Left renal cortex interstitium (tissue), 4 donors: ENCODE measurements at regions not wholly inside any gene's neighbourhood (a gene's known extent, or its start where the extent isn't known, plus 50 kb on each side); places are given as distances from the start of the nearest gene placed in this dataset.
"Not testable (repeated sequence)": the region's sequence is repeated elsewhere in the genome, so short reads cannot be mapped to it uniquely, and the experiment has no call there.

Experiments
- DNase-seq, 4 donors: peaks; one replicate each; pipeline ENCODE4 v3.0.0-alpha.2; 2013; ENCODE audit warnings: low read depth in 4 of 4, low spot score in 2 of 4, missing footprints in 1 of 4

DNA sequence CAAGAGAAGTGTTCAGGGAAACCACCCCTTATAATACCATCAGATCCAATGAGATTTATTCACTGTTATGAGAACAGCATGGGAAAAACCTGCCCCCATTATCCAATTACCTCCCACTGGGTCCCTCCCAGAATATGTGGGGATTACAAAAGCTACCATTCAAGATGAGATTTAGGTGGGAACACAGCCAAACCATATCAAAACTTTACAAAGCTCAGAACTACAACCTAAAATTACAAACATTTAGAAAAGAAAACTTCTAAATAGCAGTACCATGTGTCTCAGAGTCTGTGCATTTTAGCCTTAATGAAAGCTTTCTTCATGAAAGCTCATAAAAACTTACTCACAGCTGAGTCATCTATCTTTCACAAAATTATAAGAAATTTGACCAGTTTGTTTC lies 1442.8 kb upstream of the PCDH7 start:
- DNase-seq, result no peak

DNA sequence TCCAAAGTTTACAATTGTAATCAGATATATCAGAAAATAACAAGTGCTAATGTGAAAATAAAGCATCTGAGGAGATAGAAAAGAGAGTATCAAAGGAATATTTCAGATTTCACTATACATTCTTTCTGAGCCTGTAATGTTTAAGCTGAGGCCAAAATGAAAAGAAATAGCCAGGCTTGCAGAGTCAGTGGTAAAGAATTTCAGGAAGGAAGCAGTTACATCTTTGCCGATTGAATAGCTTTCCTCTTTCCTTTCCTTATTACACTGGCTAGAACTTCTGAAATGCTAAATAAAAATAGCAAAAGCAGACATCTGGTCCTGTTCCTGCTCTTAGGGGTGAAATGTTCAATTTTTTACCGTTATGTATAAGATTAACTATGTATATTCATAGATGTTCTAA lies 1441.6 kb upstream of the PCDH7 start:
- DNase-seq, result no peak

DNA sequence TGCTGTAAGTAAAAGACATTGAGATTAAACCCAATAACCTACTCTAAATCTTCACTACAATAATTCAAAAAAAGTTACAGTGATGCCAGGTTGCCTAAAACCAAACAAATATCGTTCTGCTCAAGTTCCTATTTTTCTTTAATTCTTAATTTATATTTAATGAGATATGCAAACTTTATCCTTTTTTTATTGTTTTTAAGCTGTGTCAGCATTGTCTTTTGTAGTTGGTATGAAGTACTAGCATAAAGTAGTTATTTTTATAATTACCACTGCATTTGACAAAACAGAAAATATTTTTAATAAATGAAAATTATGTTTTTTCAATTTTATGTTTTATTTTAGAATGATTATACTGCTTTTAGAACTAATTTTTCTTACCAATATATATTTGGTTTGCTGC lies 1431.1 kb upstream of the PCDH7 start:
- DNase-seq, result no peak

DNA sequence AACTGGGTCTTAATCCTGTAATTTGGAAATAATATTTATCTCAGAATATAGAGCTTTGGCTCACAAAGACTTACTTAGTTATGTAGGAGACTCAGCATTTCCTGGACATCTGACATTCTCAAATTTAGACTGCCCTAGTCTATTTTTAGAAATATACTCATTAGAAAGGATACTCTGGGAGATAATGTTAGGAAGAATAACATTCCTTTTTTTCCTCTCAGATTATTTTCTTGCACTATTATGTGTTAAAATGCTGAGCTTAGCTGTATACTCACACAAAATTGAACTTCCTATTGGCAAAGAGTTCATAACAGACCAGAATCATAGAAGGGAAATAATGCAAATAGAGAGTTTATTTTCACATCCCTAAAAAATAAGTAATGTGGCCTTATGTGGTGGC lies 1424.9 kb upstream of the PCDH7 start:
- DNase-seq, result peak in 1 of 4 donors; percentile 0

DNA sequence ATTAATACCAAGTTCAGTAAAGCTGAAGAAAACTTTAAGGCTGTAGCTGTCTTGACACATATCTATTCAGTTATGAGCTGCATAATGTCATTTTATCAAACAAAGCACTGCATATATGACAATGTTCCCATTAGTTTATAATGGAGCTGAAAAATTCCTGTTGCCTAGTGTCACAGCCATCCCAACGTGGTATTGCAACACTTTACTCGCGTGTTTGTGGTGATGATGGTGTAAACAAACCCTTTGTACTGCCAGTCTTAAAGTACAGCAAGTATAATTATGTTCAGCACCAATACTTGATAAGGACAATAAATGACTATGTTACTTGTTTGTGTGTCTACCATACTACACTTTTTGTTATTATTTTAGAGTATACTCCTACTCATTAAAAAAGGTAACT lies 1415.6 kb upstream of the PCDH7 start:
- DNase-seq, result no peak

DNA sequence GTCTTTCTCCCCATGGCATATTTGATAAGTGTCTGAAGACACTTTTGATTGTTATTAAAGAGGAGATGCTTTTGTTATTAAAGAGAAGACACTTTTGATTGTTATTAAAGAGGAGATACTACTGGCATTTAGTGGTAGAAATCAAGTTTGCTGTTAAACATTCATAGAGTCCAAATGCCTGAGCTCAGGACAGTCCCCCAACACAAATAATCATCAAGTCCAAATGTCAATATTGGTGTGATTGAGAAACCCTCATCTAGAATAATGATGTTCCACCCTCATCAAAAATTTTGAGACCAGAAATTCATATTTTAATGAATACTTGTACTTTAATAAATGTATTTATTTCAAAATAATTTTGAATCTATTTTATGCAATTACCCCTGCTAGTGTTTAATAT lies 1412.9 kb upstream of the PCDH7 start:
- no peak for DNase-seq

DNA sequence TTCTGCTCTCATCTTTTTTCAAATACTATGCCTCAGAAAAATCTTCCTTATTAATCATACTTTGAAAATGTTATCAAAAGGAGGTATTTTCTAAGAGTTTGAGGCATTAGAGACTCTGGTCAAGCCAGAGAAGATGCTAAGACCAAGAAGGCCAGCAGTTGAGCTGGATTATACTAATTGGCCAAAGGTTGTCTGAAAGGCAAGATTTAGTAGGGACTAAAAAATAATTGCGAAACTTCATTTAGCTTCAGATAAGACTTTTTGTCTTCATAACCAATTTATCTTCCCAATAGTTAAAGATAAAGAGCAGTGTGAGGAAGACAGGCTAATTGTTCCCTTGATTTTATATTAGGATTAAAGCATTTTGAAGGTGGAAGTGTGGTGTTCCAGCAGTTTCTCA lies 1412.4 kb upstream of the PCDH7 start:
- DNase-seq, result no peak

DNA sequence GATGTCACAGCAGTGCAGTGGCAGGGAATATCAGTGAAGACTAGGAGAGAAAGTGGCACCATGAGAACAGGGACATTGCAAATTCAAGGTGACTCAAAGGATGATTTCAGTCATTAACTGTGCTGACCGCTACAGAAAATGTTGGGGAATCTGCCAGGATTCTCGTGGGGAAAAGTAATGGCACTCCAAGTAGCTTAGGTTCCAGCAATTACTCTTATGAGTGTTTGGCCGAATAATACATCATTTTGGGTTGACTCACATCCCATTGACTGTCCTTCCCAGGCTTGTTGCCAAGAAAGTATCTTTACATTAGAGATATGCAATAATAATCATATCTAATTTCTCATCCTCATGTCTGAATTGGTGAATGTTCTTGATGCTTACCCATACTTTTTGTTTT lies 1411.1 kb upstream of the PCDH7 start:
- DNase-seq, result no peak

DNA sequence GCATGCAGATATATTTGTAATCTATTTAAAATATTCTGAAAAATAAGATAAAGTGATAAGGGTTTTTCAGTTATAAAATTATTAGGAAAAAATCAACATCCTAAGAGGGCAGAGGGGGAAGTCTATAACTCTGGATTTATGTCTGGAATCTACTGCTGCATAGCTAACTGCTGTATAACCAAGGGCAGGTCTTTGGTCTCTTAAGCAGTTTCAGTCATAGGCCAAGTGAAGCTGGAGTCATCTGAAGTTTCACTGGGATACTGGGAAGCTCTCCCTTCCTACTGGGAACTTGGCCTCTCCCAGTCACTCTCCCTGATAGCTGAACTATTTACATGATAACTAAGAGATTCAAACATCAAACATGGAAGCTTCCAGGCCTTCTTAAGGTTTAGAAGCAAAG lies 1409.9 kb upstream of the PCDH7 start:
- no peak for DNase-seq

DNA sequence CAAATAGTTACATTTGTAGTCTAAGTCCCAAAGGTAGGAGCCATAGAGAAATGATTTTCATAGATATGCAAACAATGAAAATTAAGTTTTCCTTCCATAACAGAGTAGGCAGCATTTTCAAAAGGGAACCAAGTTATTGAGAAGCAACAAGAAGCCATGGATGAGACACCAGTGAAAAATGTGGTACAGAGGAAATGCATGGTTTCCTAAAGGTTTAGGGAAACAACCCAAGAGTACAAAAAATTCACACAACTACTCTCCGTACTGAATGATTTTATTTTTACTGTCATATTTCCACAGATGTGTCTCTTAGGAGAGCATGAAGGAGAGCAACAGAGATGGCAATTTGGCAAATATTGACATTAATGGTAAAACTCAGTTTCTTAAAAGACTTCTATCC lies 1408.9 kb upstream of the PCDH7 start:
- no peak for DNase-seq

DNA sequence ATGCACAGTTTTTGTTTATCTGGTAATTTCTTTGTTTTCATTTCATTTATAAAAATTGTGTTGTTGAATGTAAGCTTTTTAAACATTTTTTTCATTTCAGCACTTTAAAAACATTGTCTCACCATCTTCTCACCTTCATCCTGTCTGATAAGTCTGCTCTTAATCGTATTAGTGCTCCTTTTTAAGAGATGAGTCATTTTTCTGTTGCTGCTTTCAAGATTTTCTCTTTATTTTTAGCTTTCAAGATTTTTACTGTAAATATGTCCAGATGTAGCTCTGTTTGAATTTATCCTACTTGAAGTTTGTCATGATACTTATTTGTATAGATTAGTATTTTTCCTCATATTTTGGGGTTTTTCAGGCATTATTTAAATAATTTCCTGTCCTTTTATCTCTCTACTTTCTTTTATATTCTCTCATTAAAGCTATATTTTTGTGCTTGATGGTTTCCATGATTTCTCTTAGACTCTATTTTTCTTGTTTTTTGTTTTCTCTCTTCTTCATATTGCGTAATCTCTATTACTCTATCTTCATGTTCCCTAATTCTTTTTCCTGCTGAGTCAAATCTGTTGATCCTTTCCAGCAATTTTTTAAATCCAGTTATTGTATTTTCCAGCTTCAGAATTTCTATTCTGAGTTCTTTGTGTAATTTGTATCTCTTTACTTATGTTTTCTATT lies 1400.4 kb upstream of the PCDH7 start:
- DNase-seq, result no peak

DNA sequence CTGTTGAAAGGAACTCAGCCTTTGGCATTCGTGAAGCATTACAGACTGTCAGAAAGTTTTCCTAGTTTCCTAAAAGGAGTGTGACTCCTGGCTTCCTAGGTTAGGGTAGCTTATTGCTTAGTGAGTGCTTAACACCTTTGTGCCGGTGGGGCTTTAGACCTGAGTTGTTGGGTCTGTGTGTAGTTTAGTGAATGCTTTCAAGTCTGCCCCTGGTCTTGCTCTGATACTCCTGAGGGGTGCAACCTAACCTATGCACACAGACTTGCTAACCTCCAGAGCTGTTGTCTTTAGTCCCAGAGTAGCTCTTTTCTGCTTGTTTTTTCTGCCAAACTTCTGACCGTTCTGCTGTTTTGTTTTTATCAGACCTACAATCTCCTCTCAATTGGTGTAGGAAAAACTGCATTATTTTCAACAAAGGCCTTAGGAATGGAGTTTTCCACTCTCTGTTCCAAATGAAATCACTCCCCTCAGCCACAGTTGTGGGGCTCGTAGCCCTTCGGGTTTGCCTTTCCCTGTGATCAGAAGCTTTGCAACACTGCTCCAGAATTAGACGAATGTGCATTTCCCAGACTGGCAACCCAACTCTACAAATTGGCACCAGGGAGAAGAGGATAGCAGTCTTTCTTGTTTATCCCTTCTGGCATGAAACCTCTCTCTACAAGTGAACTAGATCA lies 1399.1 kb upstream of the PCDH7 start:
- no peak for DNase-seq

DNA sequence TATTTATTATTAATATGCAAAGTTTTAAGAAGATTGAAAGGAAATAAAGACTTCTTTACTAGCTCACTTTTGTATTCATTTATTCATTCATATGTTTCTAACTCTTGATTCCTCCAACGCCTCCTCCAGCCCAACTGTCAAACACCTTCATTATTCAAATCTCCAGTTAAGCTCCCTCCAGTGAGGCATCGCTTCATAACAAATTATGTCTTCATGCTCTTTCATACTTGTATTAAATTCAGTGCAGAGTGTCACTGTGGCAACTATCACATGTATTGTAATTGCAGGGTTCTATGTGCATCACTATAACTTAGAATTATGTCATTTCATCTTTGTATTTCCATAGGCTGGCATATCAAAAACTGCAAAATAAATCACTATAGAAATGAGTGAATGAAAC lies 1394.2 kb upstream of the PCDH7 start:
- DNase-seq, result no peak

DNA sequence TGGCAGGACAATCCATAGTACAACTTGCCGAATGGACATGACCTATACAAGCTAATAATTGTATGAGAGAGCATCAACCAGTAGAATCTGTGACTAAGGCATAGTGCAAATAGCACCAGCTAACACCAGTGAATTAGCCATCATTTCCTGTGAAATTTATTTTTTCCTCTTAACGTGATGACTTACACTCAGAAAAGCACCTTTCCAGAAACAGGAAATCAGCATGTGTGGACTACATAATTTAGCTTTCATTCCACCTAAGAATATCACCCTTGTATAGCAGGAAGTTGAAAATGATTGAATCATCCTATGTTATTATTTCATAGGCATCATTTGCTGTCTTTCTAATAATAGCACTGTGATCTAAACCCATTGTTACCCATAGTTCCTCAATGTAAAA lies 1393.4 kb upstream of the PCDH7 start:
- no peak for DNase-seq

DNA sequence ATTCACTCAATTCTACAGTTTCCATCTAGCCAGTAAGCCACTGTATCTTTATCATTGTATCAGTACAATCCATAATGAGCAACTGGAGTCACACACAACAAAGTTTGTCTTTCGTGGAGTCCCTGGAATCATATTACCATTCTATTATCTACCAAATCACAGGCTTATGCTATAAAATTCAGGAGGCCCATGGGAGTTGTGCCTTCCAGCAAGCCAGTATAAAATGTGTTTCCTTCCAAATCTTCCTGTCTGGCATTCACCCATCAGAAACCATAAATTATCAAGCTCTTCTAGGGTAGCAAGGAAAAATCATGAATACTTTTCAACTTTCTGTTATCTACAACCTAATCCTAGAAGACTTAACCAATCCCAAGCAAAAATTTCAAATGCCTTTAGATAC lies 1383.3 kb upstream of the PCDH7 start:
- DNase-seq, result no peak

DNA sequence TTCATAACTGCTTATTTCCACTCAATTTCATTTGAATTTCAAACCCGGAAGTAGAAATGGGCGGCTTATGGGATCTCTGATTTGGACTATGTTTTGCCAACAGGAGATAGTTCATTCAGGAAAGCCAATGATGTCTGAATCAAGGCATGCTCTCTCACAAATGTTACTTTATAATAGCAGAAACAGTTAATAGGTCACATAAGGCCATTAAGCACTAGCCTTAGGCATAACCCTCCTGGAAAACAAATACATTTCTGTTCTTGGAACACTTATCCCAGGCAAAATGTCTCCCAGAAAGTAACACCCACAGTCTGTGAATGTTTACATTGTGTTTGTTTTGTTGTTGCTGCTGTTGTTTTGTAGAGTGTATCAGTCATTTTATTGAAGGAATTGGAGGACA lies 1347.2 kb upstream of the PCDH7 start:
- DNase-seq, result no peak

DNA sequence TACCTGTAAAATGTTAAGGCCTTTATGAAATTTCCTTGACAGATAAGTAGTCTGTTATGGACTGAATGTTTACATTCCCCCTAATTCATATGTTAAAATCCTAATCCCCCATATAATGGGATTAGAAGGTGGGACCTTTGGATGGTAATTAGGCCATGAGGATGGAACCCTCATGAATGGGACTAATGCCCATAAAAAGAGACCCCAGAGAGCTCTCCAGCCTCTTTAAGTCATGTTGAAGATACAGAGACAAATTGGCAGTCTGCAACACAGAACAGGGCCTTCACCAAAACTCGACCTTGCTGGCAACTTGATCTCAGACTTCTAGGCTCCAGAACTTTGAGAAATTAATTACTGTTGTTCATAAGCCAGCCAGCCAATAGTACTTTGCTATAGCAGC lies 1344.5 kb upstream of the PCDH7 start:
- no peak for DNase-seq

DNA sequence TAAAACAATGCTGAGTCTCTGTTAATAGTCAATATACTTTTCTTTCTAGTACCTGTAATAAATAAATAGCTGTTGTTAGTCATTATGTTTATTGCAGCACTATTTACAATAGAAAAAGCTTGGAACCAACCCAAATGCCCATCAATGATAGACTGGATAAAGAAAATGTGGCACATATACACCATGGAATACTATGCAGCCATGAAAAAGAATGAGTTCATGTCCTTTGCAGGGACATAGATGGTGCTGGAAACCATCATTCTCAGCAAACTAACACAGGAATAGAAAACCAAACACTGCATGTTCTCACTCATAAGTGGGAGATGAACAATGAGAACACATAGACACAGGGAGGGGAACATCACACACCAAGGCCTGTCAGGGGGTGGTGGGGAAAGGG lies 1341.9 kb upstream of the PCDH7 start:
- DNase-seq, result not testable (repeated sequence)

DNA sequence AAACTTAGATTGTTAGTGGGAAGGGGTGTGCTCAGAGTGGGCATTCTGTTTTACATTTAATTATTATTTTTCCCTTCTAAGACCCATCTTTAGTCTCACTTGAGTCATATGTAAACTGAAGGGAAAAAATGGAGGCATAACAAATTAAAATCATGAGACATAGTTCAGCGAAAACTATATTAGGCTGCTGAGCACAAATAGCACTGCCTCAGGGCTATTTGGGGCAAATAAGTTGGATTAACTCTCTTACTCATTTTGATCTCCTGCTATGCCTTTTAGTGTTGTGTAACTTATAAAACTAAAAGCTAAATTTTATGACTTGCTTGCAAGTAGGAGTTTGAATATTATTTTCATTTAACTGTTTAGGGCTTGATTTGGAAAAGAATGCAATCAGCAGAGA lies 1329.2 kb upstream of the PCDH7 start:
- DNase-seq, result no peak

DNA sequence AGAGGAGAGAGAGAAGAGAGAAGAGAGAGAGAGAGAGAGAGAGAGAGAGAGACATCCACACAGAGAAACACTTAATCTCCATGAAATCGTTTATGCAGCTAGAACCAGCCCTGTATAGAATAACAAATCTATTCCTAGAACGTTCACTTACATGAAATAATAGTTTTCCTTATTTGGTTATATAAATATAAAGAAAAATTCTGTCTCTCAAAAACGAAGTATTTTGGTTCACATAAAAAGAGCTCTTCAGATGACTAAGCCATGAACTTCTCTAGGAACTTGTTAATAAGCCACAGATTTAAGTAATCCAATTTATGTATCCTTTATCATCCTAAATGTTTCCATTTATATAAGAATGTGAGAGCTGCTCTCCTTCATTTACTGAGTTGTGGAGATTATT lies 1315.1 kb upstream of the PCDH7 start:
- no peak for DNase-seq

DNA sequence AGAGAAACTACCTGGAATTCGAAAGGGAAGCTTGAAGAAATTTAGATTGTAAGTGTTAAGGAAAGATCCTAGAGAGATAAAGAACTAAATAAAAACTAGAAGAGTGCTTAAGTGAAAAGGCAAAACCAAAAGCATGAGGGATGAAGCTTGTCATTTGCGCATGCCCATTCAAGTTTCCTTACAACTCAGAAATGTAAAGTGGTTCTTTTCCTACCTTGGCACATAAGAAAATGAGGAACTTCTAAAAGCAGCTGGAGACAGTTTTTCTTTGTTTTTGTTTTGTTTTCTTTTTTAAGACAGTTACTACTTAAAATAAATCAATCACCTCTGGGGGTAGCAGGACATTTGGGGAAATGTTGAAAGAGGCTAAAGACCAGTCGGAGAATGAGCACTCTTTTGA lies 1304.4 kb upstream of the PCDH7 start:
- no peak for DNase-seq

DNA sequence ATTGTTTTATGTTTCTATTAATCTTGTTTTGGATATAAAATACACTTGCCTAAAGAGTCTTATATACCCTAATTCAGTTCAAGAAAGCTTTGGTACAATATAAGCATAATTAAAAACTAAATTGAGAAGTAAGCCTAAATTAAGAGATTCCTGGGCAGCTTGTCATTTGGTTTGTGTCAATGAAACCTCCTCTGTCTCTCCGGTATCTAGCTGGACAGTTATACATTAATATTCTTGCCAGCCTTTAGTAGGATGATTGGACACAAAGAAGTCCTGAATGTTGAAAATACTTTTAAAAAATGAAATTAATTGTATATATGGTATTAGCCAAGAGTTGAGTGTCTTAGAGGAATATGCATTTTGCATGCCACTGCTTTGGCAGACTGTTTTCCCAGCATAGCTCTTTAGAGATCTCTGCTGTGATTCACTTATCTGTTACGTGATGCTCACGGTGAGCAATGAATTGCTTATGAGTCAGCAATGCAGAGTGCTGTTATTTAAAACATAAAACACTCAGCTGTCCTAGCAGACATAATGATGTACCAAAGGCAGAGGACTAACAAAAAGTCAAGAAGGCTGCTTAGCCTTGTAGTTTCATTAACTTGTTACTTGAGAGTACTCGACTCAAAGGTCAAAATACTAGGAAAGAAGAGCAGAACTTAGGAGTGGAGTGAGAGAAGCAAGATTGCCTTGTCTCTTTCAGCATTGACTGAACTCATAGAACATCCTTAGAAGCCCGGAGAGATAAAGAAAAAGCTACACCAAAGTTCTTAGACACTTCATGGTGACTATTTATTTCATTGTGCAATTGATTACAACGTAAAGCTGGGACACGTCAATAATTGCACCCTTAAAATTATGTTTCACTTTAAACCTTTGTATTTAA lies 1296.1 kb upstream of the PCDH7 start:
- DNase-seq, result no peak
